Calu3 (cell line): ENCODE measurements at regions not wholly inside any gene's neighbourhood (a gene's known extent, or its start where the extent isn't known, plus 50 kb on each side); places are given as distances from the start of the nearest gene placed in this dataset.

Experiments used
- BruUV-seq: library from RNA; stranded (reverse); fragments of 400-500 nt; replicated peaks from 2 replicates; lab custom pipeline; 2021; lab: Mats Ljungman, UMichigan
- CTCF ChIA-PET: fragments of 300-600 bp; sonication (Branson Sonifier 250); formaldehyde crosslinking; loops from one replicate; lab custom pipeline; 2022; ENCODE audit warnings: antibody characterized with exemption; lab: Charles Lee
- DNase-seq: peaks from one replicate; pipeline ENCODE4 v3.0.0; 2022
- H3K27ac Mint-ChIP-seq: one replicate; pipeline ENCODE4 v1.8.0; 2022; ENCODE audit warnings: mixed read lengths; ENCODE audit not compliant: unreplicated experiment
- H3K27me3 Mint-ChIP-seq: one replicate; pipeline ENCODE4 v1.8.0; 2022; ENCODE audit warnings: mixed read lengths; ENCODE audit not compliant: unreplicated experiment
- H3K36me3 Mint-ChIP-seq: one replicate; pipeline ENCODE4 v1.8.0; 2022; ENCODE audit warnings: mild to moderate bottlenecking, moderate library complexity, mixed read lengths; ENCODE audit not compliant: insufficient read depth, unreplicated experiment
- H3K4me1 Mint-ChIP-seq: one replicate; pipeline ENCODE4 v1.8.0; 2022; ENCODE audit warnings: mild to moderate bottlenecking, low read depth, mixed read lengths; ENCODE audit not compliant: unreplicated experiment
- H3K4me3 Mint-ChIP-seq: one replicate; pipeline ENCODE4 v1.8.0; 2022; ENCODE audit warnings: mild to moderate bottlenecking, low read depth, moderate library complexity, mixed read lengths; ENCODE audit not compliant: unreplicated experiment
- H3K9me3 Mint-ChIP-seq: one replicate; pipeline ENCODE4 v1.8.0; 2022; ENCODE audit warnings: low read depth, mixed read lengths; ENCODE audit not compliant: unreplicated experiment
- intact Hi-C: fragments of 100-400 bp; cut with micrococcal nuclease; formaldehyde crosslinking; loops from one replicate; pipeline ENCODE4 v1.10.0; 2022; ENCODE audit not compliant: unreplicated experiment
- TF ChIP-seq, protein P1 (sequence below): fragments of 200-600 bp; IDR thresholded peaks from one replicate; pipeline ENCODE4 v1.8.0; 2022; ENCODE audit warnings: antibody characterized with exemption; ENCODE audit not compliant: unreplicated experiment

- Mint-ChIP-seq H3K9me3 (no peaks in the 10 kb centered on the region), H3K27me3 (no peaks in the 10 kb centered on the region), H3K4me3 (no peak overlapping the region), H3K4me1 (no peaks in the 10 kb centered on the region), H3K36me3 (no peaks in the 10 kb centered on the region), H3K27ac (no peak overlapping the region)
- DNase-seq = no peak
- TF ChIP-seq, protein P1, sequence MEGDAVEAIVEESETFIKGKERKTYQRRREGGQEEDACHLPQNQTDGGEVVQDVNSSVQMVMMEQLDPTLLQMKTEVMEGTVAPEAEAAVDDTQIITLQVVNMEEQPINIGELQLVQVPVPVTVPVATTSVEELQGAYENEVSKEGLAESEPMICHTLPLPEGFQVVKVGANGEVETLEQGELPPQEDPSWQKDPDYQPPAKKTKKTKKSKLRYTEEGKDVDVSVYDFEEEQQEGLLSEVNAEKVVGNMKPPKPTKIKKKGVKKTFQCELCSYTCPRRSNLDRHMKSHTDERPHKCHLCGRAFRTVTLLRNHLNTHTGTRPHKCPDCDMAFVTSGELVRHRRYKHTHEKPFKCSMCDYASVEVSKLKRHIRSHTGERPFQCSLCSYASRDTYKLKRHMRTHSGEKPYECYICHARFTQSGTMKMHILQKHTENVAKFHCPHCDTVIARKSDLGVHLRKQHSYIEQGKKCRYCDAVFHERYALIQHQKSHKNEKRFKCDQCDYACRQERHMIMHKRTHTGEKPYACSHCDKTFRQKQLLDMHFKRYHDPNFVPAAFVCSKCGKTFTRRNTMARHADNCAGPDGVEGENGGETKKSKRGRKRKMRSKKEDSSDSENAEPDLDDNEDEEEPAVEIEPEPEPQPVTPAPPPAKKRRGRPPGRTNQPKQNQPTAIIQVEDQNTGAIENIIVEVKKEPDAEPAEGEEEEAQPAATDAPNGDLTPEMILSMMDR = no peak
- BruUV-seq = no TSS peak
- intact Hi-C loops = no loop called here
- CTCF ChIA-PET = no interaction called here
Observed at GRCh38 chr14:39812532-39813320, 380.5 kb upstream of the FBXO33 start.

GRCh38 chr14:39807271-39807670, 375.0 kb upstream of the FBXO33 start:
- Mint-ChIP-seq H3K27ac (no peak overlapping the region), H3K4me1 (no peaks in the 10 kb centered on the region), H3K9me3 (peaks cover 4% of the 10 kb centered on the region), H3K4me3 (no peak overlapping the region), H3K36me3 (no peaks in the 10 kb centered on the region), H3K27me3 (no peaks in the 10 kb centered on the region)
- no peak for DNase-seq
- no TSS peak for BruUV-seq
- TF ChIP-seq, protein P1 = no peak
- intact Hi-C loops = no loop called here
- CTCF ChIA-PET = no interaction called here

DNA sequence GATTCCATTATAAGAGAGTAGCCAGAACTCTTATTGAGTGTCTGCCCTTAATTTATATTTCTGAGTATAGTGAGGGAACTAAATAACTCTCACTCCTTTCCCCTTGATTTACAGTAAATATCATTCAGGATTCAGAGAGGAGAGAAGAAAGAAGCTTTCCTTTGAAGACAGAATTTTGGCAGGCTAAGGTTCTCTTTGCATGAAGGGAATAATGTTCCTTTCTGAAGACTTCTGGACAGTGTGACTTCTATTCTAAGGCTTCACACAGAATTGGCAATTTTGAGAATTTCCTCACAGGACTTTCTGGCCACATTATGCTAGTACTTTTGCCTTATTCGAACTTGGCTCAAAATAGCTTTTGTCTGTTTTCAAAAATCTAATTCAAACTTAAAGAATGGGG, 352.2 kb upstream of the FBXO33 start:
- intact Hi-C loops = no loop called here

DNA sequence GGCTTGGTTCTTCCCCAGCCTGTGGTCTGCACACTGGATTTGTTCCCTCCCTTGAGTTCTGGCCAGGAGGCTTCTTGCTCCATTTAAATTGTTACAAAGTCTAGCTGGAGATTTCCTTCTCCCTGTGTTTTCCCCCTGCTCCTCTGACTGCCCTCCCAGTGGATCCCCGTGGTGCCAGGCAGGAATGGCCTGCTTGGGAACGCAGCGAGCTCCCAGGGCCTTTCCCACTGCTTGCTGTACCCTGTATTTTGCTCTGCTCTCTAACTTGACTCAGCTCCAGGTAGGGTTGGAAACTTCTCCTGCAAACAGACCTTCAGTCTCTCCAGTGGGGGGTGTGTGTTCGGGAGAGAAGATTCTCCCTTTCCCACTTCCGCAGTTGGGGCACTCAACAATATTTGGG, 349.2 kb upstream of the FBXO33 start:
- H3K36me3 Mint-ChIP-seq = no peaks in the 10 kb centered on the region
- H3K9me3 Mint-ChIP-seq = peaks cover 4% of the 10 kb centered on the region
- no peak for DNase-seq
- CTCF ChIA-PET = no interaction called here
- no peaks in the 10 kb centered on the region for H3K4me1 Mint-ChIP-seq
- no peak overlapping the region for H3K4me3 Mint-ChIP-seq
- no peaks in the 10 kb centered on the region for H3K27me3 Mint-ChIP-seq
- no TSS peak for BruUV-seq
- no peak overlapping the region for H3K27ac Mint-ChIP-seq
- intact Hi-C loops = no loop called here
- TF ChIP-seq, protein P1 = no peak

More for the DNA sequence above, 352.2 kb upstream of the FBXO33 start:
- DNase-seq = no peak
- no peaks in the 10 kb centered on the region for H3K9me3 Mint-ChIP-seq
- no peak overlapping the region for H3K4me3 Mint-ChIP-seq
- CTCF ChIA-PET = no interaction called here
- H3K27ac Mint-ChIP-seq = no peak overlapping the region
- no TSS peak for BruUV-seq
- H3K4me1 Mint-ChIP-seq = no peaks in the 10 kb centered on the region
- H3K27me3 Mint-ChIP-seq = no peaks in the 10 kb centered on the region
- H3K36me3 Mint-ChIP-seq = no peaks in the 10 kb centered on the region
- TF ChIP-seq, protein P1 = no peak
